MM.1S (cell line): ENCODE measurements at regions not wholly inside any gene's neighbourhood (a gene's known extent, or its start where the extent isn't known, plus 50 kb on each side); places are given as distances from the start of the nearest gene placed in this dataset.
"Not testable (repeated sequence)": the region's sequence is repeated elsewhere in the genome, so short reads cannot be mapped to it uniquely, and the experiment has no call there.

Experiments
- DNase-seq: peaks from one replicate; pipeline ENCODE4 v3.0.0-alpha.2; 2015
- H2AFZ ChIP-seq: fragments of 300-600 bp; sonication (generic); 2 replicates; pipeline ENCODE4 v1.6.0; 2016; ENCODE audit warnings: antibody characterized with exemption, low read length
- H3F3A ChIP-seq: fragments of 300-600 bp; sonication (generic); 2 replicates; pipeline ENCODE4 v1.6.1; 2016; ENCODE audit warnings: mild to moderate bottlenecking, antibody characterized with exemption, low read length, moderate library complexity, mixed read lengths; ENCODE audit not compliant: insufficient read depth
- H3K27ac ChIP-seq: fragments of 300-600 bp; sonication (generic); 2 replicates; pipeline ENCODE4 v1.5.1; 2016; ENCODE audit warnings: mild to moderate bottlenecking, low read length
- H3K27me3 ChIP-seq: fragments of 300-600 bp; sonication (generic); replicated peaks from 2 replicates; pipeline ENCODE4 v1.6.0; 2016; ENCODE audit warnings: low read length; ENCODE audit not compliant: insufficient read depth
- H3K36me3 ChIP-seq: fragments of 300-600 bp; sonication (generic); replicated peaks from 2 replicates; pipeline ENCODE4 v1.6.1; 2016; ENCODE audit warnings: mild to moderate bottlenecking, low read length, mixed read lengths; ENCODE audit not compliant: insufficient read depth
- H3K4me1 ChIP-seq: fragments of 300-600 bp; sonication (generic); 2 replicates; pipeline ENCODE4 v1.6.1; 2016; ENCODE audit warnings: low read length, mixed read lengths
- H3K4me2 ChIP-seq: fragments of 300-600 bp; sonication (generic); 2 replicates; pipeline ENCODE4 v1.6.0; 2016; ENCODE audit warnings: low read depth, low read length
- H3K4me3 ChIP-seq: fragments of 300-600 bp; sonication (generic); 2 replicates; pipeline ENCODE4 v1.5.1; 2016; ENCODE audit warnings: low read length, mixed read lengths
- H3K79me2 ChIP-seq: fragments of 300-600 bp; sonication (generic); 2 replicates; pipeline ENCODE4 v1.6.1; 2016; ENCODE audit warnings: mixed run types, low read length, mixed read lengths
- H3K9ac ChIP-seq: fragments of 300-600 bp; sonication (generic); 2 replicates; pipeline ENCODE4 v1.6.1; 2016; ENCODE audit warnings: low read length, mixed read lengths
- H3K9me2 ChIP-seq: fragments of 300-600 bp; sonication (generic); replicated peaks from 2 replicates; pipeline ENCODE4 v1.6.1; 2016; ENCODE audit warnings: mild to moderate bottlenecking, low read length, mixed read lengths; ENCODE audit not compliant: insufficient read depth
- H3K9me3 ChIP-seq: fragments of 300-600 bp; sonication (generic); replicated peaks from 2 replicates; pipeline ENCODE4 v1.6.1; 2016; ENCODE audit warnings: mild to moderate bottlenecking, low read length, mixed read lengths; ENCODE audit not compliant: insufficient read depth
- H4K20me1 ChIP-seq: fragments of 300-600 bp; sonication (generic); 2 replicates; pipeline ENCODE4 v1.6.1; 2016; ENCODE audit warnings: mild to moderate bottlenecking, low read length, moderate library complexity, mixed read lengths; ENCODE audit not compliant: insufficient read depth
- CTCF ChIP-seq: fragments of 300-600 bp; sonication (generic); IDR thresholded peaks from 2 replicates; pipeline ENCODE4 v1.5.1; 2016; ENCODE audit warnings: antibody characterized with exemption, low read length, mixed read lengths
- EZH2 ChIP-seq: fragments of 300-600 bp; sonication (generic); optimal IDR thresholded peaks from 2 replicates; pipeline ENCODE3; 2017; ENCODE audit warnings: low read depth, mild to moderate bottlenecking, antibody characterized with exemption, low read length, mixed read lengths
- EZH2phosphoT487 ChIP-seq: fragments of 300-600 bp; sonication (generic); IDR thresholded peaks from 2 replicates; pipeline ENCODE4 v1.6.1; 2018; ENCODE audit warnings: antibody characterized with exemption, low read length

DNA sequence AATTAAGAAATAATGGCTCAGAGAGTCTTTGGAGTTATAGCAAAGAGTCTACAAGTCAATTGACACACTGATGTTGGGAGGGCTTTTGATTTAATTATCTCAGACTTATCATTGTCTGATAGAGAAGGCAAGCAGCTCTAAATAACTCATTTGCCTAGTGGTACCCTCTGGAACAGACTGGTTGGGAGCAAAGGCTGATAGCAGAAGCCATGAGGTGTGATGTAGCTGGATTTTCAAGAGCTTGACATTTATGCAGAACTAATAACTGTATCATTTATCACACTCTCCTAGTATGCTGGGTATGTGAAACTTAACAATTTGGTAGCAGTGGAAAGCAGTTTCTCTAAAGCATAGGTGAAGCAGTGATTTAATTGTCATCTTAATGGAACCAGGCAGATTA lies 380.6 kb downstream of the TENT5A start:
- Histone ChIP-seq H3K9me3 (no peaks in the 10 kb centered on the region), H2AFZ (no peak overlapping the region), H3K4me1 (no peaks in the 10 kb centered on the region), H3K27me3 (no peaks in the 10 kb centered on the region), H4K20me1 (no peaks in the 10 kb centered on the region), H3F3A (no peaks in the 10 kb centered on the region), H3K27ac (no peak overlapping the region), H3K9me2 (no peaks in the 10 kb centered on the region), H3K4me2 (no peak overlapping the region), H3K36me3 (no peaks in the 10 kb centered on the region), H3K9ac (no peak overlapping the region), H3K4me3 (no peak overlapping the region), H3K79me2 (no peaks in the 10 kb centered on the region)
- no peak for DNase-seq
- TF ChIP-seq EZH2, result no peak
- TF ChIP-seq EZH2phosphoT487, result no peak
- TF ChIP-seq CTCF, result no peak

DNA sequence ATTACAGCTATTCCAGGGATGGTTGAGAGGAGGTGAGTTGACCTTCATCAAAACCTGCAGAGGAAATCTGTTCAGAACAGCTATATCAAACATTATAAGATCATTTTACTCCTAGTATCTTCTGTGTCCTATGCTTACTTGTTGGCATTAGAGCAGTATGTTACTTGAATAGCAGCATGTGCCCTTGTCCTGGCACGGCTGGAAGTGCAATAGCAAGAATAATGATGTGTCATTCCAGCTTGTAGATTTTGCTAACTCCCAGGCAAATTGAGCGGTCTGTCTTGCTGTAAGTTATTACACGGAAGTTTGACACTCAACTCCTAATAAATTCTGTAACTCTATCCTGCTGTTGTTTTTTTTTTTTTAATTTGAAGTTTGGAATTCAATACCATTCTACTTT lies 385.5 kb downstream of the TENT5A start:
- no peak overlapping the region for H2AFZ ChIP-seq
- no peaks in the 10 kb centered on the region for H3K27me3 ChIP-seq
- no peak overlapping the region for H3K9ac ChIP-seq
- no peak overlapping the region for H3K27ac ChIP-seq
- TF ChIP-seq CTCF (no peak), EZH2 (no peak), EZH2phosphoT487 (no peak)
- H3K4me3 ChIP-seq, result no peak overlapping the region
- no peak for DNase-seq
- H3K4me1 ChIP-seq, result no peaks in the 10 kb centered on the region
- no peaks in the 10 kb centered on the region for H3K9me2 ChIP-seq
- no peaks in the 10 kb centered on the region for H4K20me1 ChIP-seq
- no peak overlapping the region for H3K4me2 ChIP-seq
- no peaks in the 10 kb centered on the region for H3K79me2 ChIP-seq
- no peaks in the 10 kb centered on the region for H3K36me3 ChIP-seq
- no peaks in the 10 kb centered on the region for H3K9me3 ChIP-seq
- no peaks in the 10 kb centered on the region for H3F3A ChIP-seq

DNA sequence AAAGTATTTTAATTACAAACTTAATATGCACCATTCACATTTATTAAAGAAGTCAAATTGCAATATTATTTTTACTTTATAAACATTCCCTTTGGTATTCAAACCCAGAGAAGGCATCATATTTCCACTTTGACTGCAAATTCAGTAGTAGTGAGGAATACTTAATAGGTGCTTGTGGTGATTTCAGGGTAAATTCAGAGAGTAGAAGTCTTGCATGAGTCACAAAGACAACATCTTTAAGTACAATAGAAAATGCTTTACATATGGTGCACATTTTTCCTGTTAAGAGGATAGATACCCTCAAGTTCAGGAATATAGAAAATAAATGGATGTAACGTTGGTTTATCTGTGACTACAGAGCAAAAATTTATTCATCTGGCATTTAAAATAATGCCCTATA lies 390.2 kb downstream of the TENT5A start:
- Histone ChIP-seq H2AFZ (no peak overlapping the region), H3K4me2 (no peak overlapping the region), H3K9me3 (no peaks in the 10 kb centered on the region), H3K27ac (no peak overlapping the region), H3F3A (no peaks in the 10 kb centered on the region), H3K36me3 (no peaks in the 10 kb centered on the region), H3K9me2 (no peaks in the 10 kb centered on the region), H3K79me2 (no peaks in the 10 kb centered on the region), H3K27me3 (no peaks in the 10 kb centered on the region), H3K9ac (no peak overlapping the region), H3K4me3 (no peak overlapping the region), H3K4me1 (no peaks in the 10 kb centered on the region), H4K20me1 (no peaks in the 10 kb centered on the region)
- TF ChIP-seq CTCF (no peak), EZH2 (no peak), EZH2phosphoT487 (no peak)
- no peak for DNase-seq

DNA sequence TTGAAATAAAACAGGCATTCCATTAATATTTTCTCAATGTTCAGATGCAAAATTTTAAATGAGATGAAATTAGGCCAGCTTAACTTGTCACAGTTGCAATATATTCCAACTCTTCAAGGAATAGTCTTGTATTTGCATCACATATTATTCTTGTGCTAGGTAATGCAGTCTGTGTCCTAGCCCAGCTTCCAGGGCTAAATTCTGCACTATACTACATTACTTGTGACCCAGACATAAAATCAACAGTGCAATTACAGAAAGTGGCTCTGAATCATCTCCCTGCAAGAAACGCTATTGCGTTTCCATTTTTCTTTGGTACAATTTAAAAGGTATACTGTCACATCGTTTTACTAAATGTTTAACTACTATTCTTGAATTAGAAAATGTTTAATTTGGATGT lies 399.2 kb downstream of the TENT5A start:
- Histone ChIP-seq H3K36me3 (no peaks in the 10 kb centered on the region), H3K9me3 (no peaks in the 10 kb centered on the region), H3K4me2 (no peak overlapping the region), H4K20me1 (no peaks in the 10 kb centered on the region), H3K27me3 (no peaks in the 10 kb centered on the region), H3K9me2 (no peaks in the 10 kb centered on the region), H3K4me3 (no peak overlapping the region), H3F3A (no peaks in the 10 kb centered on the region), H3K27ac (no peak overlapping the region), H3K9ac (no peak overlapping the region), H3K4me1 (no peaks in the 10 kb centered on the region), H2AFZ (no peak overlapping the region), H3K79me2 (no peaks in the 10 kb centered on the region)
- no peak for TF ChIP-seq CTCF
- no peak for TF ChIP-seq EZH2phosphoT487
- no peak for TF ChIP-seq EZH2
- no peak for DNase-seq

DNA sequence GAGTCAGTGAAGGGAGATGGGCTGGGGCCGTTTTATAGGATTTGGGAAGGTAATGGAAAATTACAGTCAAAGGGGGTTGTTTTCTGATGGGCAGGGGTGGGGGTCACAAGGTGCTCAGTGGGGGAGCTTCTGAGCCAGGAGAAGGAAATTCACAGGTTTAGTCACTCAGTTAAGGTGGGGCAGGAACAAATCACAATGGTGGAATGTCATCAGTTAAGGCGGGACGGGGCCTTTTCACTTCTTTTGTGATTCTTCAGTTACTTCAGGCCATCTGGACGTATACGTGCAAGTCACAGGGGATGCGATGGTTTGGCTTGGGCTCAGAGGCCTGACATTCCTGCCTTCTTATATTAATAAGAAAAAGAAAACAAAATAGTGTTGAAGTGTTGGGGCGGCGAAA lies 408.5 kb downstream of the TENT5A start:
- not testable (repeated sequence) for H3K36me3 ChIP-seq, H4K20me1 ChIP-seq, H3K4me1 ChIP-seq, H3F3A ChIP-seq, H3K27ac ChIP-seq, H3K79me2 ChIP-seq, H3K27me3 ChIP-seq, H3K9me3 ChIP-seq, DNase-seq, H2AFZ ChIP-seq, H3K9me2 ChIP-seq, H3K4me2 ChIP-seq, H3K9ac ChIP-seq, H3K4me3 ChIP-seq
